ENCODE measurements at regions not wholly inside any gene's neighbourhood (a gene's known extent, or its start where the extent isn't known, plus 50 kb on each side); places are given as distances from the start of the nearest gene placed in this dataset.

GRCh38 chr12:38101753-38102152, 214.8 kb upstream of the ALG10B start:
- TF ChIP-seq CTCF (IDR thresholded peaks at IDR 0.05) = no peak
- TF ChIP-seq POLR2A (IDR thresholded peaks at IDR 0.05) = no peak

Measured in heart left ventricle (tissue), 13 donors.